ENCODE measurements at regions not wholly inside any gene's neighbourhood (a gene's known extent, or its start where the extent isn't known, plus 50 kb on each side); places are given as distances from the start of the nearest gene placed in this dataset.

DNA sequence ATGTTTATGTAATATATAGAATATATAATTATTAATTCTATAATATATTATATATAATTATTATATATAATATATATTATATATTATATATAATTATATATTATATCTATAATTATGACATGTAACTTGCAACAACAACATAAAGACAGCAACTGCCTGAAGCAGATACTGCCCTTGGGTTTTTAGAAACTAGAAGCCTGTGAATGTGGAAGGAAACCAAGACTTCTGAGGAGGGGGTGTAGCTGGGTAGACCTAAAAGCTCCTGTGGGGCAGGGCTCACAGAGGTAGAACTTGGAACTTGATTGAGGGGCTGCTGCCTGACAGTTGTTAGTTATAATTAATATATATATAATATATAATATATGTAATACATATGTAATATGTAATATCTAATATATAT is 167.2 kb upstream of the SLIT2 start:
- Histone ChIP-seq H2BK20ac (ENCODE audit: low read depth, low read length, poor library complexity, severe bottlenecking) (no peak overlapping the region), H2AK5ac (ENCODE audit: insufficient read length, low read length) (no peak overlapping the region), H3K23ac (ENCODE audit: insufficient read length, low read depth, low read length) (no peak overlapping the region), H3K79me2 (ENCODE audit: insufficient read depth, low read length) (no peaks in the 10 kb centered on the region), H2BK120ac (ENCODE audit: low read depth, low read length, poor library complexity, severe bottlenecking) (no peak overlapping the region), H2BK12ac (ENCODE audit: insufficient read length, low read depth, low read length) (no peak overlapping the region), H3K27ac (ENCODE audit: insufficient read length, low read depth, low read length) (no peak overlapping the region), H3K27me3 (ENCODE audit: insufficient read depth, low read length) (no peaks in the 10 kb centered on the region), H4K8ac (replicated peaks; ENCODE audit: insufficient read length, low read depth, low read length) (no peak overlapping the region), H3K18ac (ENCODE audit: insufficient read length, low read depth, low read length) (no peak overlapping the region), H2BK15ac (ENCODE audit: low read depth, low read length) (no peak overlapping the region), H2BK5ac (ENCODE audit: insufficient read length, low read length) (no peak overlapping the region), H2AFZ (ENCODE audit: low read length) (no peak overlapping the region), H3K23me2 (ENCODE audit: insufficient read length, low read depth, low read length, poor library complexity, severe bottlenecking) (no peaks in the 10 kb centered on the region), H3K4me1 (ENCODE audit: insufficient read depth, low read length) (no peaks in the 10 kb centered on the region), H3K9ac (ENCODE audit: extremely low read depth, insufficient read length, low read length) (no peak overlapping the region), H3K79me1 (ENCODE audit: insufficient read depth, low read depth, low read length, poor library complexity, severe bottlenecking) (no peaks in the 10 kb centered on the region), H3K4me2 (ENCODE audit: insufficient read depth, insufficient read length, low read length) (no peak overlapping the region), H3K4ac (ENCODE audit: low read depth, low read length) (no peak overlapping the region), H4K91ac (ENCODE audit: insufficient read length, low read depth, low read length) (no peak overlapping the region), H4K5ac (ENCODE audit: insufficient read length, low read depth, low read length) (no peak overlapping the region), H3K56ac (ENCODE audit: insufficient read length, low read depth, low read length) (no peak overlapping the region), H3T11ph (ENCODE audit: low read length) (no peak overlapping the region), H3K14ac (ENCODE audit: insufficient read depth, low read length) (no peak overlapping the region), H3K9me3 (ENCODE audit: control insufficient read depth, low read depth, low read length) (no peaks in the 10 kb centered on the region), H4K20me1 (ENCODE audit: control insufficient read depth, insufficient read depth, insufficient read length) (no peaks in the 10 kb centered on the region)
- Mint-ChIP-seq H3K36me3 (ENCODE audit: insufficient read depth in 1 of 3, low read depth in 3 of 3) (no peaks in the 10 kb centered on the region), H3K9me3 (no peaks in the 10 kb centered on the region), H3K27me3 (ENCODE audit: low read depth) (no peaks in the 10 kb centered on the region), H3K4me3 (no peak overlapping the region), H3K27ac (no peak overlapping the region), H3K4me1 (no peaks in the 10 kb centered on the region)
- TF ChIP-seq, protein P1, sequence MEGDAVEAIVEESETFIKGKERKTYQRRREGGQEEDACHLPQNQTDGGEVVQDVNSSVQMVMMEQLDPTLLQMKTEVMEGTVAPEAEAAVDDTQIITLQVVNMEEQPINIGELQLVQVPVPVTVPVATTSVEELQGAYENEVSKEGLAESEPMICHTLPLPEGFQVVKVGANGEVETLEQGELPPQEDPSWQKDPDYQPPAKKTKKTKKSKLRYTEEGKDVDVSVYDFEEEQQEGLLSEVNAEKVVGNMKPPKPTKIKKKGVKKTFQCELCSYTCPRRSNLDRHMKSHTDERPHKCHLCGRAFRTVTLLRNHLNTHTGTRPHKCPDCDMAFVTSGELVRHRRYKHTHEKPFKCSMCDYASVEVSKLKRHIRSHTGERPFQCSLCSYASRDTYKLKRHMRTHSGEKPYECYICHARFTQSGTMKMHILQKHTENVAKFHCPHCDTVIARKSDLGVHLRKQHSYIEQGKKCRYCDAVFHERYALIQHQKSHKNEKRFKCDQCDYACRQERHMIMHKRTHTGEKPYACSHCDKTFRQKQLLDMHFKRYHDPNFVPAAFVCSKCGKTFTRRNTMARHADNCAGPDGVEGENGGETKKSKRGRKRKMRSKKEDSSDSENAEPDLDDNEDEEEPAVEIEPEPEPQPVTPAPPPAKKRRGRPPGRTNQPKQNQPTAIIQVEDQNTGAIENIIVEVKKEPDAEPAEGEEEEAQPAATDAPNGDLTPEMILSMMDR (conservative IDR thresholded peaks at IDR 0.05): no peak
- no peak for DNase-seq
